CD4-positive, alpha-beta T cell treated with Interleukin-4 for 1 hour (primary cell): ENCODE measurements at regions not wholly inside any gene's neighbourhood (a gene's known extent, or its start where the extent isn't known, plus 50 kb on each side); places are given as distances from the start of the nearest gene placed in this dataset.

Experiments used
- DNase-seq, 2 donors: peaks; one replicate each; pipeline ENCODE4 v3.0.0-alpha.2; 2020 to 2022

- no peak for DNase-seq
These were observed 78.2 kb upstream of the ADCY2 start for GRCh38 chr5:7317751-7318150.

- no peak for DNase-seq
These were observed 75.1 kb upstream of the ADCY2 start for GRCh38 chr5:7320701-7321301.

- no peak for DNase-seq
These were observed 74.2 kb upstream of the ADCY2 start for GRCh38 chr5:7321724-7322123.

GRCh38 chr5:7324919-7325318 is 71.0 kb upstream of the ADCY2 start:
- DNase-seq = no peak

- DNase-seq = no peak
These were observed 69.7 kb upstream of the ADCY2 start for GRCh38 chr5:7325975-7326913.

GRCh38 chr5:7329141-7329540 is 66.8 kb upstream of the ADCY2 start:
- DNase-seq = no peak

- no peak for DNase-seq
These were observed 66.2 kb upstream of the ADCY2 start for GRCh38 chr5:7329712-7330111.

- no peak for DNase-seq
These were observed 65.7 kb upstream of the ADCY2 start for GRCh38 chr5:7330256-7330655.

GRCh38 chr5:7331131-7331530 is 64.8 kb upstream of the ADCY2 start:
- DNase-seq = no peak
